GM21423 (cell line): ENCODE measurements at regions not wholly inside any gene's neighbourhood (a gene's known extent, or its start where the extent isn't known, plus 50 kb on each side); places are given as distances from the start of the nearest gene placed in this dataset.
"Not testable (repeated sequence)": the region's sequence is repeated elsewhere in the genome, so short reads cannot be mapped to it uniquely, and the experiment has no call there.

Source experiments
- ATAC-seq: cut with Tn5 transposase; IDR thresholded peaks from one replicate; pipeline ENCODE4 v1.9.1; 2021; ENCODE audit warnings: mild to moderate bottlenecking, moderate library complexity; ENCODE audit not compliant: unreplicated experiment

DNA sequence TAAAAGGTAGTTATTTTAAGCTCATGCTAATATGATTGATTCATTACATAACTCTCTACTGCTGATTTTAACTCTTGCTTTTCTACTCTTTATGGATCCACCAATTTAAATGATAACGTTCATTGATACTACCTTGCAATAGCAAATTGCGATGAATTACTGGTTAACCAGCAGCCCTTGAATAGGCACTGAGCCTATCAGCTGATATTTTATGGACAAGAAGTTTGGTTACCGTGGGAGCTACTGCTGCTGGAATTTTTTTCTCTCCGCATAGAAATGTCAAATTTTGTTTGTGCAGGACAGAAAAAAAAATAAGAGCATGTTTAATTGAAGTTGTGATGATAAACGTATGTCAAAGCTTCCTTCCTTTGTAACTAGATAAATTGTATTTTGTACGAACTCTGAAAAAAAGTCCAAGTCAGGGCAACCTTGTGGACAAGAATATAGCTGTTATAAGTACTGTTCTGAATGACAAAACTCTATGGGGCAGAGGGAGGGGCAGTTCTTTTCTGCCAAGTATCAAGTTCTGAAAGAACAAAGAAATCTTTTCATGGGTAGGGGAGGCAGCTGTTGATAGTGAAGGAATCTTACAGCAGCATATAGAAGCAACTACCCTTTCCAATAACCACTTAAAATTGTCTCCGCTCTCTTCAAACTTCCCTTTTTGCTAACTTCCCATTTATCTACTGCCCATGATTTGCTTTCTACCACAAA is 434.9 kb upstream of the PABPC4L start:
- no peak for ATAC-seq

DNA sequence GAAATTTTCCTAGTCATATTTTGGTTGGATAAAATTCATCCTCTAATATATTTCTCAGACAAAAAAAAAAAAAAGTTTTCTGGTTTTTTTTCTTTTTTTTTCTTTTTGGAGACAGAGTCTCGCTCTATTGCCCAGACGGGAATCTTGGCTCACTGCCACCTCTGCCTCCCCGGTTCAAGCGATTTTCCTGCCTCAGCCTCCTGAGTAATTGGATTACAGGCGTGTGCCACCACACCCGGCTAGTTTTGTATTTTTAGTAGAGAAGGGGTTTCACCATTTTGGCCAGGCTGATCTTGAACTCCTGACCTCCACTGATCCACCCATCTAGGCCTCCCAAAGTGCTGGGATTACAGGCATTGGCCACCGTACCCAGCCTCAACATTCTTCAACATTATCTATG is 432.7 kb upstream of the PABPC4L start:
- no peak for ATAC-seq

DNA sequence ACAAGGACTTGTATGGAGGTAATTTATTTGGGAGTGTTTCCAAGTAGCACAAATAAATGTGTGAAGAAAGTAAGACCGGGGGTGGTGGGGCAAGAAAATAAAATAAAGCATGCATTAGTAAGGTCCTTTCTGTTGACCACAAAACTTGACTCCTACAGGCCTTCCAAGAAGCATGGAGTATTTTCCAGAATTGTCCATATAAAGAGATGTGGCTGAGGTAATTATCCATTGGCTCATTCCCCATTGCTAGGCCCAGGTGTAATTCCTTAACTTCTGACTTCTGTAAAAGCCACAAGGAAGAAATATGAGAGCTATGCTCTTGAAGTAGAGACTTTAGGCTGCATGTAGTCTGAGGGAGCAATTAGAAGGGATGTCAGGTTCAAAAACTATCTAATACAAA is 430.5 kb upstream of the PABPC4L start:
- ATAC-seq: no peak

DNA sequence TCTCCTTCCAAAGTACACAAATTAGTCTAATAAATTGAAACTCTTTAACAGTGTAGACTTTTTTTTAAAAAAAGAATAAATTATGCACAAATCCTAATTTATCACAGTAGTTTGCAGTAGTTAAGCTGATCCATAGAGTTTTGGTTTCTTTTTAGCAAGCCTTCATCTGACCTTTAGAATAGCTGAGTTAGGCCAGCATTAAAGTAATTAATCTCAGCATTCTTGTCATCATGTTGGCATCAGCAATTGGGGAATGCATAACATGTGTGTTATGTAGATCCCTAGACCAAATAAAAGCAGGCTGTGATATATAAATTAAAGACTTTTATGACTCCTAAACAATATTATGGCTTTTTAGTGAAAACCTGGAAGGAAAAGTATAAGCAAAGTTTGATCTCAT is 426.5 kb upstream of the PABPC4L start:
- ATAC-seq: no peak

DNA sequence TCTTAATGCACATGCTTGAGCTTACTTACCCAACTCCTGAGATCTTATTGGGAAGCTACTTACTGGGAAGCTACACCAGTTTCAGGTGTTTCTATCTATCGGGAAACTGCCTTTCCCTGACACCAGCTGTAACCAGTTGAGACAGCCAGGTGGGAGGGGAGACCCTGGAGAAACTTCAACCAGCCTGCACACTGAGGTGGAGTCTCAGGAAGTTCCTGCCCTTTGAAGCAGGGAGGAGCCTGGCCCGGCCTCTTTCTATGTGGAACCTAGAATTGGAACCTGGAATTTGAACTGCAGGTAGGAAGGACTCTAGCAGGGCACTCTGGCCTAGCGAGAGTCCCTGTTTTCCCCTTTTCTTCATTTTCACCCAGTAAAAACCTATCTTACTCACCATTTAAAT is 425.8 kb upstream of the PABPC4L start:
- ATAC-seq: no peak

DNA sequence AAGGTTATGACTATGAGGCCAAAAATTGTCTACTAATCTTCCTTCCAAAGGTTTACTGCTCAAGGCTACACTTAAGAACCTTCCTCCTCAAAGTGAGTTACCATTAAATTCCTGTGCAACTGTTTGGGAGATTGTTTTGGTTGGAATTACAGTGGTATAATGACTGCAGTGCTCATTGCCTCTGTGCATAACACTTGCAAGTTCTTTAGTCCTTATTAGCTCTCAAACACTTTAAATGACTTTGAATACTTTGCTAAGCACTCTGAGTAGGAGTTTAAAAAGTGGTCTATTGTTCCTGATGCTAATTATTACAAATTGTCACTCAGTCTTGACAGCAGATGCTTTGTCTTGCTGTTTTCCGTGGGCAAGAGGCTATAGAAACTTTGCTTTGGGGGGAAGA is 422.8 kb upstream of the PABPC4L start:
- ATAC-seq: no peak

DNA sequence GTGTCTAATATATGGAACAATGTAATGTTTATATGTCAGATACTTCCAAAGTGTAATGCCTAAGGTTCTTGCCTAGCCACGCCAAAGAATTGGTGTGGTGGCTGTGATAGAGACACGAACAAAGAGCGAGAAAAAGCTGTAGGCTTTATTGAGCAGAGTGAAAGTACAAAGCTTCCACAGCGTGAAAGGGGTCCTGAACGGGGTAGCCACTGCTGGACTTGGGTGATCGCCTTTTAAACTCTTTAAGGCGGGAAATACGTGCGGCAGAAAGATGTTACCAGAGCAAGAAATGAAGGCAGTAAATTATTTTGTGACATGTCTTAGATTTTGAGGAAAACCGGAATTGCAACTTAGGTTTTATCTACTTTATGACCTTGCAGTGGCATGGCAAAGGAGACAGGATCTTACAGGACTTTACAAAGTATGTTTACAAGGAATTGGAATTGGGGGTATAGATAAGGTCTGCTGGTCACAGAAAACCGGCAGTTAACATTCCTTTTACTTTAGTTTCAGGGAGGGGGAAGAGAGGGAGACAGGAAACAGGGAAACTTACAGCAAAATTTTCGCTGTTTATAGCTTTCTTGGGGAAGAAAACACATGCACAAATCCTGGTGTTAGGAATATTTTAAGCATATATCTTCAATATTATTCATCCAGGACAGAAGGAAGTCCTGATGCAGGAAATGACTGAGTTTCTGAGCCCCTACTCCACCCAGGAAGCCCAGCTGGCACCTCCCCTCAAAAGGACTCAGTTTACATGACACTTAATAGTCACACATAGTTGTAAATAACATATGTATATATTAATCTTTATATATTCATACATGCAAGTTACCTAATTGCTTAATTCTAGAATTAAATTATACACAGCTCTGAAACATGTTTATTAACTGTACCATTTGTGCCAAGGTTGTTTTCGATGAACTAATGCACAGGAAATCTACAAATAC is 421.3 kb upstream of the PABPC4L start:
- ATAC-seq: not testable (repeated sequence)

DNA sequence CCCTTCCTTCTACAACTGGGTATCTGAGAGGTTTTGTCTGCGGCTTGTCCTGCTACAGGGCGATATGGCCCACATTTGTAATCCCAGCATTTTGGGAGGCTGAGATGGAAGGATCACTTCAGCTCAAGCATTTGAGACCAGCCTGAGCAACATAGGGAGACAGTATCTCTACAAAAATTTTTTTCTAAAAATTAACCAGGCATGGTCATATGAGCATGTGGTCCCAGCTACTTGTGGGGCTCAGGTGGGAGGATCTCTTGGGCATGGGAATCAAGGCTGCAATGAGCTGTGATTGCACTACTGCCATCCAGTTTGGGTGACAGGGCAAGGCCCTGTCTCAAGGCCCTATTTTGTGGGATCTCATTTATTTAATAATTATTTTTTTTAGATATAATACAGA is 420.6 kb upstream of the PABPC4L start:
- no peak for ATAC-seq

DNA sequence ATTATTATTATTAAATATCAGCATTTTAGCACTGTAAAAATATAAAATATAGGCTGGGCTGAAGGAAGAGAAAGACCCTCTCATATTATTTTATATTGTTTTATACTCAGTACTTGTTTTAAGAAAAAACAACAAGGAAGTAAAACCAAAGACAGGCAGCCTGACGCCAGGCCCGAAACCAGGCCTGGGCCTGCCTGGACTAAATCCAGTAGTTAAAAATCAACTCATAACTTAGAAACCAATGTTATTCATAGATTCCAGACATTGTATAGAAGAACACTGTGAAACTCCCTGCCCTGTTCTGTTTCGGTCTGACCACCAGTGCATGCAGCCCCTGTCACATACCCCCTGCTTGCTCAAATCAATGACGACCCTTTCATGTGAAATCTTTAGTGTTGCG is 420.1 kb upstream of the PABPC4L start:
- not testable (repeated sequence) for ATAC-seq

DNA sequence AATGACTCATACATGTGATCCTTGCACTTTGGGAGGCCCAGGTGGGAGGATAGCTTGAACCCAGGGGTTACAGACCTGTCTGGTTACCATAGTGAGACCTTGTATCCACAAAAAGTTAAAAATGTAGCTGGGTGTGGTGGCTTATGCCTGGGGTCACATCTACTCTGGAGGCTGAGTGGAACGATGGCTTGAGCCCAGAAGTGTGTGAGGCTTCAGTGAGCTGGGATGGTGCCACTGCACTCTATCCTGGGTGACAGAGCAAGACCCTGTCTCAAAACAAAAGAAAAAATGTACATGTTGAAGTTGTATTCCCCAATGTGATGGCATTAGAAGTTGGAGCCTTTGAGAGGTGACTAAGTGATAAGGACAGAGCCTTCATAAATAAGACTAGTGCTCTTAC is 409.4 kb upstream of the PABPC4L start:
- no peak for ATAC-seq

DNA sequence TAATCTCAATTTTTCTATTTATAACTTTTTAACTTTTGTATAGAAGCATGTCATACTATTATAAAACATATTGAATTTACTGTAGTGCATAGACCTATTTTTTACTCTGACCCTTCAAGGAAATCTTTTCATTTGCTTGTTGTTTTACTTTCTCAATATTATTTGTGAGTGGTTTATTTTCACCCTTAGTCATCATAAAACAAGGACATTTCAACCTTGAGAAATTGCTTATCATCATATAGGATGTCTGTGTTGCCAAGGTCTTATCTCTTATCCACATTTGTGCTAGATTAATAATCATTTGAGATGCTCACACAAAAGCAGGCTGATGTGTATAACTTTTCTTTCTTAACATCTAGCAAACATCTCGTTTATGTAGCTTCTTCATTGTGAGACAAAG is 408.6 kb upstream of the PABPC4L start:
- no peak for ATAC-seq

DNA sequence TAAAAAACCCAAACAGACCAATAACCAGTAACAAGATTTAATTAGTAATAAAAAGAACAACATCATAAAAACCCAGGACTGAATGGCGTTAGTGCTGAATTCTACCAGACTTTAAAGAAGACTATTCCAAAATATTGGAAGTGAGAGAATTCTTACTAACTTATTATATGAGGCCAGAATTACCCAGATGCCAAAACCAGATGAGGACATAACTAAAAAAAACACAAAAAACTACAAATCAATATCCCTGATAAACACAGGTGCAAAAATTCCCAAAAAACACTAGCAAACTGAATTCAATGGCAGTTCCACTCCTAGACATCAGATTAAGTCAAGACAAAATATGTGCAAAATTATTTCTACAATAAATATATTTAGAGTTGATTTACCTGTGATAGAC is 400.1 kb upstream of the PABPC4L start:
- no peak for ATAC-seq

DNA sequence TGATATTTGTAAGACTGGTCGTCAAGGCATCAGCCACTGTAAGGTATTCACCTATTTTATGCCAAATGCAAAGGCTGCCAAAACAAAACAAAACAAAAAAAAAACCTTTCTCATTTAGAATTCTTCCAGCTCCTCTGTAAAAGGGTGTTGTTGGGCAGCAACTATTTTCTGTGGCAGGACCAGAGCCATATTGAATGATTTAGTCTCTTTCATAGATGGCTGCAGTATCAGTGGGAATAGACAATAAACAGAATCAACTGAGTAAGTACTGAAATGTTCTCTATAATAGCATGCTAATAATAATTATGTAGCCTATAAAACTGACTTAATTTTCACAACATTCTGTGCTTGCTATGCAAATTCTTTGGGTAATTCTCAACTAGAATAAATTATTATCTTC is 389.7 kb upstream of the PABPC4L start:
- no peak for ATAC-seq

DNA sequence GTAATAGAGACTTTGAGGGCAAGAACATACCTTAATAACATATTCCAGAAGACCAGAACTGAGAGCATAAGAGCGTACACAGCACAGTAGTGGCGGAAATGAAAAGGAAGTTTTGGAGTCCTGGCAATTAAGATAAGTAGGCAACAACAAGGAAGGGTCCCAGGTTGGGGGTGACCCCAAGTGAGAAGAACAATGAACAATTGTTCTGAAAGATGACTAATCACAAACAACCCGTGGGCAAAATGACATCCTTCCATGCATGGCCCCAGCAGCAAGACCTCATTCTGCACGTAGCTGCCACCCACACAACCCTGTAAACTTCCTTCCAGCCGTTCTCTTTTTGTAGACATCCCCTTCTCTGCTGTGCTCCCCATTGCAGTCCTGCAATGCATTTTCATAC is 384.4 kb upstream of the PABPC4L start:
- ATAC-seq: no peak

DNA sequence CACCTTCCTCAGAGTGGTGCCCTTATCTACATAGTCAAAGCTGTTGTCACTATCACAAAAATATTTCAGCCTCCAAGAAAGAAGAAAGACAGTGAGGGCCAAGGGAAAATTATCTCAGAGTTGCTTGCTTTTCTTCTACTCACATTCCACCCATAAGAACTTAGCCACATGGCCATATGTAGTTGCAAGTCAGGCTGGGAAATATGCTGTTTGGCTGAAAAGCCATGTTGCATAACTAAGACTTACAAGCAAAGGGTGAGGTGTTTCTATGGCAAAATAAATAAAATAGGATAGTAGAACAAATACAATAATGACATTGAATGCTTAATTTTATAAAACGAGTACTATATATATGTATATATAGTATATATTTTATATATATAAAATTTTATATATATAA is 365.9 kb upstream of the PABPC4L start:
- no peak for ATAC-seq

DNA sequence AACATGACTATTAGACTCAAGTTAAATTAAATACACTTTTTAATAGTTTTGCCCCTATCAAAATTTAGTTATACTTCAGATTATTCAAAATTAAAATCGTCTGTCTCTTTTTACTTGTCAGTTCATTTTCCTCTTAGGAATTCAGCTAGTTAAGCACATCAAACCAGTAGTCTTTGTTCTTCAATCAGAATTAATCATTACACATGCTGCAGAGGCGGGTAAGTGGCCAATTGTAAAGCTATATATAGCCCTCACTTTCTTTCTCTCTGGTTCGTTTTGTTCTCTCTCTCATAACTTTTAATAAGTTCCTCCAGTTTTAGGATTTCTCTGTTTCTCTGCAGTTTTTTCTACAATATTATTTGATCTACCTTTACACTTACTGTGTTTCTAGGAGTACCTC is 359.1 kb upstream of the PABPC4L start:
- ATAC-seq: no peak

DNA sequence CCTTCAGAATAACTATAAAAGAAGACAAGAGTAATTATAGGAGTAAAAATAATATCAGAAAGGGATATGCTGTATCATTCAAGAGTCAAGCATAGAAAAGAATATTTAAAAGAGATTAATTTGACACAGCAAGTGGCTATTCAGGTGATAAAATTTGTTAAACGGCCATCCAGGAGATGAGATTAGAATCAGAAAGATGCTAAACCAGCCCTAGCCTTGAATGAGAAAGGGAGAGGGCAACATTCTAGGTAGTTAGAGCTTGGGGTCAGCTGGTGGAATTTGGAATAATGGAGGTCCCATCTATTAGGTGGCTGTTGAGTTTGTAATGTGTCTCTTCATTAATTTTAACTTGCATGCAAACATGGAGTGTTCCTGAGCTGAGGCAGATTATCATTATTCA is 350.5 kb upstream of the PABPC4L start:
- ATAC-seq: no peak

DNA sequence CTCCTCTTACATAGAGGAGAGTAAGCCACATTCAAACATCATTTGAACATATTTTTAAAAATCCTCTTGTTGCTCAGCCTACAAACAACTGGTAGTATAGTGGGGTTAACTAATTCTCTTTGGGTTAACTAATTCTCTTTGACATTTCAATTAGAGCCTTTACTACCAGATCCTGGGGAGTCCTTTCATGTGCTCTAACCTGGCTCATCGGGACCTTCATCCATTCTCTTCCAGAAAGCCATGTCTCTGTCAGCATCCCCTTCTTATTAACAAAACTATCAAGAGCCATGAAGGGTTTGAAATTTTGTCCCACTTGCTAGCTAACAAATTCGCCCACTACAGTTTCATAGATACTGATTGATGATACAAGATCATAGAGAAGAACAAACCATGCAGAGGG is 349.8 kb upstream of the PABPC4L start:
- ATAC-seq: no peak

DNA sequence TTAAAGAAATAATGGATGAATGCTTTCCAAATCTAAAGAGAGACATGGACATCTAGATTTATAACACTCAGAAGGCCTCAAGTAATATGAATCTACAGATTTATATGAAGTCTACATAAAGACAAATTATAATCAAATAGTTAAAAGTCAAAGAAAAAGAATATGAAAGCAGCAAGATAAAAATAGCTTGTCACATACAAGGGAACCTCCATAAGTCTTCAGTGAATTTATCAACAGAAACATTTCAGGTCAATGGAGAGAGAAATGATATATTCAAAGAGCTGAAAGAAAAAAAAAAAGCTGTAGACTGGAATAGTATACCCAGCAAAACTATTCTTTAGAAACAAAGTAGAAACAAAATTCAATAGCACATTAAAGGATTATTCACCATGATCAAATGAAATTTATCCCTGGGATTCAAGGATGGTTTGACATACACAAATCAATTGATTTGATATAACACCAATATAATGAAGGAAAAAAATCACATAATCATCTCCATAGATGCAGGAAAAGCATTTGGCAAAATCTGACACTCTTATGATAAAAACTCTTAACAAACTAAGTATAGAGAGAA is 346.6 kb upstream of the PABPC4L start:
- ATAC-seq: no peak

DNA sequence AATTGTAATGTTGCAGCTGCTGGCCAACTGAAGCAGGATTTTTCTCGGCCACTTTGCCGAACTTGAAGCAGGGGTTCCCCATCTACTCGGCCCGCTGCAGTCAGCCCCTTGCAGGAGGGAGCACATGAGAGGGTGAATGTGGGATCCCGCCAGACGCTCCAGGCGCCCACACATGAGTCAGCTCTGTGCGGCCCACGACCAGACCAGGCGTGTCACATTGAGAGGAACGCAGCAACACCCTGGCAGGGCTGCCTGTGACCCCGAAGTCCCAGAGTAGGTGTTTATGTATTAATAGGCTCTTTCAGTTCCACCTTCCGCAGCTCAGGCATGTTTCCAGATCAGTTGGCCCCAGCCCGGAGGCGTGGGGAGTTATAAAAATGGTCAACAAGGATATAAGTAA is 344.7 kb upstream of the PABPC4L start:
- no peak for ATAC-seq

DNA sequence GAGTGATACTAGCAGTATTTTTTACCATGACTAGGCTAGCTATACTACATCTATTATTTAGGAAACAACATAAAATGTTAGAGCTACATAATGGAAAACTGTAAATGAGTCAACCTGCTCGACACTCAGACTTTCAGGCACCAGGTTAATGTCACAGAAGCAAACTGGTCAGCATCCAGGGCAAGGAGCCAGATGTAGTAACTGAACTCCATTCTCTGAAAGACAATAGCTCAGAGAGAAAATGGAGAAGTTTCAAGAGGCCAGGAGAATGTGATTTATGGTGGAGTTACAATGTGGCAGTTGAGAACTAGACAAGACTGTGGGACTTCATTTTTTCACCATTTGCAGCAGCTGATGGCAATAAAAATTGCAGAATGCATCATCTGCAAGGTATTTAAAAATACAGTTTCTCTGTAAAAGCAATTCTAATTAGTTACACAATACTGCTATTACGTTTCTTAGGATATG is 342.7 kb upstream of the PABPC4L start:
- no peak for ATAC-seq

DNA sequence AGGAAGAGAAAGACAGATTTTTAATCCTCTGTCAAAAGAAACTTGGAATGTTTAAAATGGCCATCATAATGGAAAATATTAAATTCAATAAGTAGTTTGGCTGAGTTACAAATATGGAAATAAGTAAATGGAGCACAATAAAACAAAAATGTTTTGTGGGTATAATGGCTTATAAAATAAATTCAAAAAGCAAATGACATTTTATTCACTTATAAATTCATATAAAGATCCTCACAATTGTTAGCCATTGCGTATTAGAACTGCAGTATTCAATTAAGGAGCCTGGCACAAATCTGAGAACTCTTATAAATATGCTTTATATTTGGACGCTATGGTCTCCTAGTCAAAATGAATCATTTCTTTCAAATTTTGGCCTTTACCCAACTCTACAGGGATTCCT is 339.0 kb upstream of the PABPC4L start:
- no peak for ATAC-seq
